Astrocyte of the hippocampus (primary cell): ENCODE measurements at regions not wholly inside any gene's neighbourhood (a gene's known extent, or its start where the extent isn't known, plus 50 kb on each side); places are given as distances from the start of the nearest gene placed in this dataset.
"Not testable (repeated sequence)": the region's sequence is repeated elsewhere in the genome, so short reads cannot be mapped to it uniquely, and the experiment has no call there.

ENCODE experiments used
- DNase-seq: peaks from one replicate; pipeline ENCODE4 v3.0.0; 2011; ENCODE audit warnings: low read depth, low spot score

- no peak for DNase-seq
These were observed 1774.7 kb upstream of the ACO1 start for GRCh38 chr9:30609713-30610112.

- DNase-seq = not testable (repeated sequence)
These were observed 1767.7 kb upstream of the ACO1 start for GRCh38 chr9:30616782-30617181.

- DNase-seq = no peak
These were observed 1761.9 kb upstream of the ACO1 start for GRCh38 chr9:30622561-30622960.

- DNase-seq = no peak
These were observed 1755.4 kb upstream of the ACO1 start for GRCh38 chr9:30628915-30629567.

- DNase-seq = no peak
These were observed 1754.0 kb upstream of the ACO1 start for GRCh38 chr9:30630459-30630858.

- not testable (repeated sequence) for DNase-seq
These were observed 1737.8 kb upstream of the ACO1 start for GRCh38 chr9:30646639-30647038.

- no peak for DNase-seq
These were observed 1722.5 kb upstream of the ACO1 start for GRCh38 chr9:30661925-30662324.

GRCh38 chr9:30670805-30671562, 1713.5 kb upstream of the ACO1 start:
- no peak for DNase-seq

GRCh38 chr9:30673132-30673531, 1711.3 kb upstream of the ACO1 start:
- no peak for DNase-seq

GRCh38 chr9:30676651-30677050, 1707.8 kb upstream of the ACO1 start:
- no peak for DNase-seq

GRCh38 chr9:30677221-30677620, 1707.2 kb upstream of the ACO1 start:
- no peak for DNase-seq

GRCh38 chr9:30688801-30689200, 1695.6 kb upstream of the ACO1 start:
- no peak for DNase-seq

- no peak for DNase-seq
These were observed 1686.5 kb upstream of the ACO1 start for GRCh38 chr9:30697958-30698357.

GRCh38 chr9:30711591-30711990, 1672.9 kb upstream of the ACO1 start:
- no peak for DNase-seq

- DNase-seq = no peak
These were observed 1671.2 kb upstream of the ACO1 start for GRCh38 chr9:30713243-30713642.

GRCh38 chr9:30714389-30714788, 1670.1 kb upstream of the ACO1 start:
- no peak for DNase-seq

- no peak for DNase-seq
These were observed 1666.0 kb upstream of the ACO1 start for GRCh38 chr9:30718483-30718882.

GRCh38 chr9:30722065-30722464, 1662.4 kb upstream of the ACO1 start:
- no peak for DNase-seq

GRCh38 chr9:30723656-30724055, 1660.8 kb upstream of the ACO1 start:
- DNase-seq = peak; percentile 16

- no peak for DNase-seq
These were observed 1652.4 kb upstream of the ACO1 start for GRCh38 chr9:30732060-30732459.

GRCh38 chr9:30744871-30745270, 1639.6 kb upstream of the ACO1 start:
- no peak for DNase-seq

GRCh38 chr9:30746589-30746988, 1637.9 kb upstream of the ACO1 start:
- no peak for DNase-seq

GRCh38 chr9:30757723-30758122, 1626.7 kb upstream of the ACO1 start:
- DNase-seq = no peak
